Keratinocyte (primary cell): ENCODE measurements at regions not wholly inside any gene's neighbourhood (a gene's known extent, or its start where the extent isn't known, plus 50 kb on each side); places are given as distances from the start of the nearest gene placed in this dataset.

Experiments
- DNase-seq: peaks from one replicate; pipeline ENCODE4 v3.0.0-alpha.2; 2011; ENCODE audit warnings: low read depth, missing footprints, low spot score
- FAIRE-seq: peaks from 2 replicates; lab custom pipeline; 2011; peaks lifted over from hg19 to GRCh38; lab: Jason Lieb, UNC
- H2AFZ ChIP-seq: 2 replicates; pipeline ENCODE4 v1.6.0; 2012; ENCODE audit warnings: low read length, control low read depth, inconsistent platforms; ENCODE audit not compliant: control insufficient read depth
- H3K27ac ChIP-seq: 2 replicates; pipeline ENCODE4 v1.5.1; 2011; ENCODE audit warnings: low read length; ENCODE audit not compliant: control insufficient read depth, insufficient read depth
- H3K27me3 ChIP-seq: 3 replicates; pipeline ENCODE4 v1.6.0; 2011; ENCODE audit warnings: low read length; ENCODE audit not compliant: control insufficient read depth, insufficient read depth; ENCODE audit errors: extremely low read depth
- H3K36me3 ChIP-seq, 2 experiments: 2 replicates in 1 of 2; 3 replicates in 1 of 2; pipeline ENCODE4 v1.5.1; 2011; ENCODE audit warnings: low read length in 2 of 2, mild to moderate bottlenecking in 1 of 2; ENCODE audit not compliant: control insufficient read depth in 2 of 2, insufficient read depth in 2 of 2; ENCODE audit errors: extremely low read depth in 1 of 2
- H3K4me1 ChIP-seq: 3 replicates; pipeline ENCODE4 v1.5.1; 2011; ENCODE audit warnings: low read length; ENCODE audit not compliant: control insufficient read depth, insufficient read depth; ENCODE audit errors: extremely low read depth
- H3K4me2 ChIP-seq: 3 replicates; pipeline ENCODE4 v1.6.0; 2011; ENCODE audit warnings: low read depth, low read length; ENCODE audit not compliant: control insufficient read depth, insufficient read depth; ENCODE audit errors: extremely low read depth
- H3K4me3 ChIP-seq, 3 experiments: fragments of 200-600 bp in 1 of 3; sonication (generic) in 1 of 3; 2 replicates in 2 of 3; 3 replicates in 1 of 3; pipeline ENCODE4 v1.5.1; 2011 to 2016; ENCODE audit warnings: low read length in 3 of 3, mild to moderate bottlenecking in 3 of 3, control low read depth in 2 of 3, inconsistent platforms in 1 of 3, low read depth in 1 of 3, mixed read lengths in 1 of 3, mixed run types in 1 of 3, moderate library complexity in 1 of 3; ENCODE audit not compliant: control insufficient read depth in 2 of 3, insufficient read depth in 2 of 3; ENCODE audit errors: extremely low read depth in 1 of 3
- H3K79me2 ChIP-seq: 2 replicates; pipeline ENCODE4 v1.6.0; 2012; ENCODE audit warnings: low read length; ENCODE audit not compliant: control insufficient read depth, insufficient read depth
- H3K9ac ChIP-seq: 3 replicates; pipeline ENCODE4 v1.6.0; 2011; ENCODE audit warnings: low read length; ENCODE audit not compliant: control insufficient read depth, insufficient read depth; ENCODE audit errors: extremely low read depth
- H3K9me1 ChIP-seq: 3 replicates; pipeline ENCODE4 v1.6.0; 2011; ENCODE audit warnings: low read length; ENCODE audit not compliant: control insufficient read depth, insufficient read depth; ENCODE audit errors: extremely low read depth
- H3K9me3 ChIP-seq: 2 replicates; pipeline ENCODE4 v1.5.1; 2012; ENCODE audit warnings: low read depth, low read length; ENCODE audit not compliant: control insufficient read depth
- H4K20me1 ChIP-seq: 3 replicates; pipeline ENCODE4 v1.6.0; 2011; ENCODE audit warnings: low read length; ENCODE audit not compliant: control insufficient read depth, insufficient read depth; ENCODE audit errors: extremely low read depth
- EZH2 ChIP-seq: IDR thresholded peaks from one replicate; pipeline ENCODE4 v1.6.1; 2012; ENCODE audit warnings: inconsistent platforms, mild to moderate bottlenecking, low read length, moderate library complexity
- dilution Hi-C: fragments of 300-500 bp; cut with MboI; formaldehyde crosslinking; loops from one replicate; pipeline ENCODE4 v1.7.0; 2020; ENCODE audit warnings: low sequenced_read_pairs; ENCODE audit not compliant: extremely low pct_ligation_motif_present
- TF ChIP-seq, protein P1 (sequence below), 3 experiments: IDR thresholded peaks in 1 of 3; conservative IDR thresholded peaks in 1 of 3; optimal IDR thresholded peaks in 1 of 3; 2 replicates in 2 of 3; 3 replicates in 1 of 3; pipeline versions ENCODE3 to v1.5.1; 2011; ENCODE audit warnings: low read length in 3 of 3, mild to moderate bottlenecking in 3 of 3, moderate library complexity in 2 of 3, control low read depth in 1 of 3, inconsistent platforms in 1 of 3; ENCODE audit not compliant: insufficient read depth in 2 of 3; ENCODE audit errors: extremely low read depth in 1 of 3

DNA sequence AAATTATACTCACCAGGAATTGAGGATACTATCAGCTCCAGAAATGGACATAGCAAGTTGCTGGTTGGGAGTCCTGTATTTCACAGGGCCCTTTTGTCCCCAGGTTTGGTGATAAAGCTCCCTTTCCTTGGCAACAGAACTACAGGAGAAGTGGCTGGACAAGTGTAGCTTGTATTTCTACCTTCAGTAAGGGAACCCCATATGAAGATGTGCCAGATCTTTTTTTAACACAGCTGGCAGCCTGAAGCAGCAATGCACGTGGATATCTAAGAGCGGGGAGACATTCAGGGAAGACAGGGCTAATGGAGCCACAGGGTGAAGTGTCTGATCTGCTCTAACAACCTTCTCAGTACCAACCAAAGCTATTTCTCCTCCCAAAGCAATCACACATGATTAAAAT, 373.9 kb upstream of the ID4 start:
- Histone ChIP-seq H3K79me2 (no peaks in the 10 kb centered on the region), H3K4me1 (no peaks in the 10 kb centered on the region), H3K27me3 (peaks cover 4% of the 10 kb centered on the region), H3K9me1 (no peaks in the 10 kb centered on the region), H3K9me3 (no peaks in the 10 kb centered on the region), H3K36me3 (no peaks in the 10 kb centered on the region), H3K4me2 (no peak overlapping the region), H3K9ac (no peak overlapping the region), H3K27ac (no peak overlapping the region), H4K20me1 (no peaks in the 10 kb centered on the region), H3K4me3 (no peak overlapping the region), H2AFZ (no peak overlapping the region)
- no peak for TF ChIP-seq EZH2
- TF ChIP-seq, protein P1, sequence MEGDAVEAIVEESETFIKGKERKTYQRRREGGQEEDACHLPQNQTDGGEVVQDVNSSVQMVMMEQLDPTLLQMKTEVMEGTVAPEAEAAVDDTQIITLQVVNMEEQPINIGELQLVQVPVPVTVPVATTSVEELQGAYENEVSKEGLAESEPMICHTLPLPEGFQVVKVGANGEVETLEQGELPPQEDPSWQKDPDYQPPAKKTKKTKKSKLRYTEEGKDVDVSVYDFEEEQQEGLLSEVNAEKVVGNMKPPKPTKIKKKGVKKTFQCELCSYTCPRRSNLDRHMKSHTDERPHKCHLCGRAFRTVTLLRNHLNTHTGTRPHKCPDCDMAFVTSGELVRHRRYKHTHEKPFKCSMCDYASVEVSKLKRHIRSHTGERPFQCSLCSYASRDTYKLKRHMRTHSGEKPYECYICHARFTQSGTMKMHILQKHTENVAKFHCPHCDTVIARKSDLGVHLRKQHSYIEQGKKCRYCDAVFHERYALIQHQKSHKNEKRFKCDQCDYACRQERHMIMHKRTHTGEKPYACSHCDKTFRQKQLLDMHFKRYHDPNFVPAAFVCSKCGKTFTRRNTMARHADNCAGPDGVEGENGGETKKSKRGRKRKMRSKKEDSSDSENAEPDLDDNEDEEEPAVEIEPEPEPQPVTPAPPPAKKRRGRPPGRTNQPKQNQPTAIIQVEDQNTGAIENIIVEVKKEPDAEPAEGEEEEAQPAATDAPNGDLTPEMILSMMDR (optimal IDR thresholded peaks at IDR 0.05 in 1 of 3, IDR thresholded peaks at IDR 0.05 in 1 of 3, conservative IDR thresholded peaks at IDR 0.05 in 1 of 3; ENCODE audit: extremely low read depth in 1 of 3, insufficient read depth in 2 of 3, low read length in 3 of 3): no peak
- dilution Hi-C loops: no loop called here
- FAIRE-seq (no peak), DNase-seq (no peak)

DNA sequence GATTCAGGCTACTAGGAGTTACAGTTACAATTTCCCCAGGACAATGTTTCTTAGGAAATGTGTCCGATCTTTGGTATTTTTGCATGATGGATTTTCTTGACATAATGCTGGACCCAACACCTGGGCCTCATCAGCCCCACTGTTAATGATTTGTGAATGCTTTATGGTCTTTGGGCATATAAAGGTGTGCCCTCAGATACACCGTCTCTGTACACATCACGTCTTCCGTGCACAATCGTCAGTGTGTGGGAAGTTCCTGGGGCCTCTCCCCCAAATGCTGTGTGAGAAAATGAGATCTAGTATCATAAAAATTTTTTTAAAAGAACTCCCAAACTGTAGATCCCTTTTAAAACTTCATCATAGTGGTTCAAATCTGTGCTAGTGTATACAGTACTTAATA, 373.2 kb upstream of the ID4 start:
- Histone ChIP-seq H3K27ac (no peak overlapping the region), H3K4me3 (no peak overlapping the region), H3K36me3 (no peaks in the 10 kb centered on the region), H2AFZ (no peak overlapping the region), H3K9ac (no peak overlapping the region), H3K9me3 (no peaks in the 10 kb centered on the region), H3K79me2 (no peaks in the 10 kb centered on the region), H3K4me1 (no peaks in the 10 kb centered on the region), H3K27me3 (peaks cover 4% of the 10 kb centered on the region), H3K9me1 (no peaks in the 10 kb centered on the region), H3K4me2 (no peak overlapping the region), H4K20me1 (no peaks in the 10 kb centered on the region)
- dilution Hi-C loops: no loop called here
- DNase-seq (no peak), FAIRE-seq (no peak)
- TF ChIP-seq EZH2: no peak
- TF ChIP-seq, protein P1 (optimal IDR thresholded peaks at IDR 0.05 in 1 of 3, IDR thresholded peaks at IDR 0.05 in 1 of 3, conservative IDR thresholded peaks at IDR 0.05 in 1 of 3; ENCODE audit: extremely low read depth in 1 of 3, insufficient read depth in 2 of 3, low read length in 3 of 3): no peak
